ENCODE measurements at regions not wholly inside any gene's neighbourhood (a gene's known extent, or its start where the extent isn't known, plus 50 kb on each side); places are given as distances from the start of the nearest gene placed in this dataset.

DNA sequence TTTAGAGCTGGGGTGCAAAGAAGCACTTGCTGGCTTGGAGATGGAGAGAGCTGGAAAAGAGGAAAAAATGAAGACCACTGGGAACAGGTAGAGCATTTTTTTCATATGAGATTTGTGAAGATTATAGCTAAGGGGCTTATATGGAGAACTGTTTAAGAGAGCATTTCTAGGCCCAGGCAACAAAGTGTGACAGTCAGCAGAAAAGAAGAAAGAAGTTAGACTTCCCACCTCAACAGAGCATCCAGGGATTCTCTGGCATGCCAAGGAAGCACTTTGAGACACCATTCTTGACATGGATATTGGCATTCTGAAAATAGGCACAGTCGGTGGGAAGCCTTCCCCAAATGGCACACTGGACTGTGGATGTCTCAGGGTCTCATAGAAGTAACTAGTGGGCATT lies 195.5 kb downstream of the KLHL28 start:
- Histone ChIP-seq H3K79me2 (ENCODE audit: control insufficient read depth, insufficient read depth, low read length) (no peaks in the 10 kb centered on the region), H3K4me3 (no peak overlapping the region), H4K20me1 (replicated peaks; ENCODE audit: control insufficient read depth, insufficient read depth, low read length) (no peaks in the 10 kb centered on the region), H3K27ac (ENCODE audit: extremely low read depth, low read depth, low read length) (no peak overlapping the region), H3K9me1 (ENCODE audit: control insufficient read depth, insufficient read depth, low read length) (no peaks in the 10 kb centered on the region), H3K27me3 (ENCODE audit: control insufficient read depth in 2 of 2, insufficient read depth in 2 of 2, low read length in 2 of 2) (no peaks in the 10 kb centered on the region), H3K36me3 (ENCODE audit: control insufficient read depth, insufficient read depth, low read length) (no peaks in the 10 kb centered on the region), H3K9ac (ENCODE audit: insufficient read depth in 1 of 2, low read depth in 2 of 2, low read length in 2 of 2) (no peak overlapping the region), H3K9me3 (replicated peaks; ENCODE audit: control insufficient read depth, insufficient read depth, low read depth, low read length) (no peaks in the 10 kb centered on the region), H2AFZ (ENCODE audit: low read depth, low read length) (no peak overlapping the region), H3K4me1 (replicated peaks in 1 of 2; ENCODE audit: control insufficient read depth in 2 of 2, insufficient read depth in 2 of 2, low read length in 2 of 2) (no peaks in the 10 kb centered on the region), H3K4me2 (ENCODE audit: insufficient read depth, low read length) (no peak overlapping the region)
- CTCF ChIA-PET (ENCODE audit: low intra/inter-chr PET ratio) = no interaction called here
- POLR2A ChIA-PET = no interaction called here
- intact Hi-C loops (cut with micrococcal nuclease) = no loop called here
- DNase-seq (ENCODE audit: extremely low read depth in 1 of 4, low spot score in 3 of 4) = no peak
- BruUV-seq (replicated peaks) = no TSS peak
- no peak for ATAC-seq
- FAIRE-seq = no peak
- WGBS (ENCODE audit: insufficient coverage, low coverage, missing lambda C conversion rate) = 9% methylated on average over 1 of the region's 1 CpG
- TF ChIP-seq U2AF2 (optimal IDR thresholded peaks at IDR 0.05; ENCODE audit: low read depth, low read length) = no peak
- TF ChIP-seq GTF2E2 (tag; IDR thresholded peaks at IDR 0.05) = no peak
- no peak for TF ChIP-seq BACH1 (tag; IDR thresholded peaks at IDR 0.05)
- in situ Hi-C loops (cut with MboI) = no loop called here

DNA sequence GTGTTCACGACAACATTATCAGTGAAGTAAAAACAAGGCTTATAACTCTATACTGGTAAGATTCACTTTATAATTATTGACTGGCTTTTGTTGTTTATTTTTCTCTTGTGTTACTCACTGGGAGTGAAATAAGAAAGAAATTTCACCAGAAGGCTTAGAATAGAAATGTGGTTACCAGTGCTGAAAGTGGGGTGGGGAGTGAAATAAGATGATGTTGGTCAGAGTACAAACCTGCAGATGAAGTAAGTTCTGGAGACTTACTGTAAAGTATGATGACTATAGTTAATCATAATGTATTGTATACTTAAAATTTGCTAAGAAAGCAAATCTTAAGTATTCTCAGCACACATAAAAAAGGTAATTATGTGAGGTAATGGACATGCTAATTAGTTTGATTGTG lies 198.4 kb downstream of the KLHL28 start:
- Histone ChIP-seq H4K20me1 (replicated peaks; ENCODE audit: control insufficient read depth, insufficient read depth, low read length) (no peaks in the 10 kb centered on the region), H3K27me3 (ENCODE audit: control insufficient read depth in 2 of 2, insufficient read depth in 2 of 2, low read length in 2 of 2) (no peaks in the 10 kb centered on the region), H3K27ac (ENCODE audit: extremely low read depth, low read depth, low read length) (no peak overlapping the region), H3K4me1 (replicated peaks in 1 of 2; ENCODE audit: control insufficient read depth in 2 of 2, insufficient read depth in 2 of 2, low read length in 2 of 2) (no peaks in the 10 kb centered on the region), H3K9me3 (replicated peaks; ENCODE audit: control insufficient read depth, insufficient read depth, low read depth, low read length) (no peaks in the 10 kb centered on the region), H3K4me2 (ENCODE audit: insufficient read depth, low read length) (no peak overlapping the region), H3K79me2 (ENCODE audit: control insufficient read depth, insufficient read depth, low read length) (no peaks in the 10 kb centered on the region), H3K36me3 (ENCODE audit: control insufficient read depth, insufficient read depth, low read length) (no peaks in the 10 kb centered on the region), H3K9me1 (ENCODE audit: control insufficient read depth, insufficient read depth, low read length) (no peaks in the 10 kb centered on the region), H3K9ac (ENCODE audit: insufficient read depth in 1 of 2, low read depth in 2 of 2, low read length in 2 of 2) (no peak overlapping the region), H2AFZ (ENCODE audit: low read depth, low read length) (no peak overlapping the region), H3K4me3 (no peak overlapping the region)
- no TSS peak for BruUV-seq (replicated peaks)
- no peak for DNase-seq (ENCODE audit: extremely low read depth in 1 of 4, low spot score in 3 of 4)
- ChIA-PET POLR2A (no interaction called here), CTCF (ENCODE audit: low intra/inter-chr PET ratio) (no interaction called here)
- in situ Hi-C loops (cut with MboI) = no loop called here
- FAIRE-seq = no peak
- intact Hi-C loops (cut with micrococcal nuclease) = no loop called here
- WGBS (ENCODE audit: insufficient coverage, low coverage, missing lambda C conversion rate) = 0% methylated on average over 1 of the region's 1 CpG
- no peak for ATAC-seq
- TF ChIP-seq NR2F6 (CRISPR knock-in tag; IDR thresholded peaks at IDR 0.05) = no peak
- TF ChIP-seq, protein P1, sequence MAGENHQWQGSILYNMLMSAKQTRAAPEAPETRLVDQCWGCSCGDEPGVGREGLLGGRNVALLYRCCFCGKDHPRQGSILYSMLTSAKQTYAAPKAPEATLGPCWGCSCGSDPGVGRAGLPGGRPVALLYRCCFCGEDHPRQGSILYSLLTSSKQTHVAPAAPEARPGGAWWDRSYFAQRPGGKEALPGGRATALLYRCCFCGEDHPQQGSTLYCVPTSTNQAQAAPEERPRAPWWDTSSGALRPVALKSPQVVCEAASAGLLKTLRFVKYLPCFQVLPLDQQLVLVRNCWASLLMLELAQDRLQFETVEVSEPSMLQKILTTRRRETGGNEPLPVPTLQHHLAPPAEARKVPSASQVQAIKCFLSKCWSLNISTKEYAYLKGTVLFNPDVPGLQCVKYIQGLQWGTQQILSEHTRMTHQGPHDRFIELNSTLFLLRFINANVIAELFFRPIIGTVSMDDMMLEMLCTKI (IDR thresholded peaks at IDR 0.05; ENCODE audit: partially characterized antibody) = no peak
- no peak for TF ChIP-seq AFF1 (IDR thresholded peaks at IDR 0.05; ENCODE audit: low read depth in 1 of 2, partially characterized antibody in 2 of 2)
- no peak for TF ChIP-seq FOXJ3 (CRISPR knock-in tag; IDR thresholded peaks at IDR 0.05)

Data from K562 (cell line).